Gastrocnemius medialis (tissue), 4 donors: ENCODE measurements at regions not wholly inside any gene's neighbourhood (a gene's known extent, or its start where the extent isn't known, plus 50 kb on each side); places are given as distances from the start of the nearest gene placed in this dataset.

Source experiments
- POLR2A ChIP-seq, 2 donors: fragments of 450-650 bp; IDR thresholded peaks; one replicate each; pipeline ENCODE4 v1.6.1; 2017; ENCODE audit warnings: antibody characterized with exemption in 2 of 2, mild to moderate bottlenecking in 2 of 2, moderate library complexity in 2 of 2
- TF ChIP-seq, protein P1 (sequence below), 5 experiments: fragments of 450-650 bp in 3 of 5; fragments of 200-600 bp in 2 of 5; sonication (generic) in 2 of 5; IDR thresholded peaks in 4 of 5; conservative IDR thresholded peaks in 1 of 5; 1 replicate in 4 of 5; 2 replicates in 1 of 5; pipeline ENCODE4 v1.5.1; 2016 to 2019; ENCODE audit warnings: antibody characterized with exemption in 5 of 5, mild to moderate bottlenecking in 3 of 5, moderate library complexity in 3 of 5

DNA sequence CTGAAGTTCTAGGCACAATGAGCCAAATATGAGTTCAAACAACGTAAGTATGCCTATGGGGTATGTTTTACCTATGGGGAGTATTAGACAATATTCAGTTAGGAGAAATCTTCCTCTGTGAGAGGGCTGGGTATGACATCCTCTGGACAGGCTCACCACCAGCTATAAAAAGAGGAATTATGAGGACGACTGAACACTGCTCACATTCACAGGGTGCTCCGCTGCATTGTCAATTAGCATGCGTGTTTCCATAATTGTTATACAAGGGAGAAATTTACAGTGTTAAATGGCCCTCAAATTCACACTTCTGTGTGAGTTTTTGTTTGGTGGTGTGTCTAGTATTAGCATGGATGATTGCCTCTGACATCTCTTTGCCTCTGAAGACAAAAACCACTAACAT lies 700.4 kb downstream of the BCL11A start:
- TF ChIP-seq, protein P1, sequence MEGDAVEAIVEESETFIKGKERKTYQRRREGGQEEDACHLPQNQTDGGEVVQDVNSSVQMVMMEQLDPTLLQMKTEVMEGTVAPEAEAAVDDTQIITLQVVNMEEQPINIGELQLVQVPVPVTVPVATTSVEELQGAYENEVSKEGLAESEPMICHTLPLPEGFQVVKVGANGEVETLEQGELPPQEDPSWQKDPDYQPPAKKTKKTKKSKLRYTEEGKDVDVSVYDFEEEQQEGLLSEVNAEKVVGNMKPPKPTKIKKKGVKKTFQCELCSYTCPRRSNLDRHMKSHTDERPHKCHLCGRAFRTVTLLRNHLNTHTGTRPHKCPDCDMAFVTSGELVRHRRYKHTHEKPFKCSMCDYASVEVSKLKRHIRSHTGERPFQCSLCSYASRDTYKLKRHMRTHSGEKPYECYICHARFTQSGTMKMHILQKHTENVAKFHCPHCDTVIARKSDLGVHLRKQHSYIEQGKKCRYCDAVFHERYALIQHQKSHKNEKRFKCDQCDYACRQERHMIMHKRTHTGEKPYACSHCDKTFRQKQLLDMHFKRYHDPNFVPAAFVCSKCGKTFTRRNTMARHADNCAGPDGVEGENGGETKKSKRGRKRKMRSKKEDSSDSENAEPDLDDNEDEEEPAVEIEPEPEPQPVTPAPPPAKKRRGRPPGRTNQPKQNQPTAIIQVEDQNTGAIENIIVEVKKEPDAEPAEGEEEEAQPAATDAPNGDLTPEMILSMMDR (IDR thresholded peaks at IDR 0.05 in 4 of 5, conservative IDR thresholded peaks at IDR 0.05 in 1 of 5), result no peak
- no peak for TF ChIP-seq POLR2A (IDR thresholded peaks at IDR 0.05)
